Renal pelvis (tissue), 1 donor: ENCODE measurements at regions not wholly inside any gene's neighbourhood (a gene's known extent, or its start where the extent isn't known, plus 50 kb on each side); places are given as distances from the start of the nearest gene placed in this dataset.

Source experiments
- DNase-seq: peaks from one replicate; pipeline ENCODE4 v3.0.0-alpha.2; 2013

DNA sequence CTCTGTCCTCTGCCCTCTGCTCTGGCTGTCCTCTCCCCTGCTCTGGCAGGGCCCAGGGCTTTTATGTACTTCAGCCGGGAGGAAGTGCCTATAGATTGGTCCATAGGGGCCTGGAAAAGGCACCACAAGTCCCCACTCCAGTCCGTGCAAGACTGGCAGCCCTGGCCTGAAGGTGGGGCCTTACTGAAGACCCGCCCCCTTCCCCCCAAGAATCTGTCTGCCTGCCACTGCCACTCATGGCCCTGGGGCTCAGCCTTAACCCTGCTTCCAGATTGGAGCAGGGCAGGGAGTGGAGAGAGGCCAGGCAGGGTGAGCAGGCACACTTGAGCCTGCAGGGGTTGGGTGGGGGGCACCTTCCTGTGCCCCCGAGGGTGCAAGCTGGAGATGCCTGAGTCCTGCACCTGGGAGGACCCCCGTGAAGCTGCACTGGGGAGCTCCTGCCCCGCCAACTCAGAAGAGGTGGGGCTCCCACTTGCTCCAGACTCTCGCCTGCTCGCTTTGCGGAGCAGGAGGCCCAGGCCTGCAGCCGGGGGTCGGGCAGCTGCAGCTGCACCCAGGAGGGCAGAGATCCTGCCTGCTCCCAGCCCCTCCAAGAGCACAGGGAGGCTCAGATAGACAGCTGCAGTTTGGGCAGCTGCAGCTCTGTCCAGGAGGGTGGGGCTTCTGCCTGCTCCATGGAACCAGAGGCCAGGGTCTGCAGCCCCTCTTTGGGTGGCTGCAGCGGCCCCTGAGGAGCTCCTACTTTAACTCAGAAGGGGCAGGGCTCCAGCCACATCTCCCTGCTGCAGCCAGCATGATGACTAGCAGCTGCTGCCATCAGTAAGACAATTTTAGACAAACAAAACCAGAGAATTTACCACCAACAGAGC lies 51.0 kb upstream of the SC5D start:
- DNase-seq = peak; percentile 38
